ENCODE measurements at regions not wholly inside any gene's neighbourhood (a gene's known extent, or its start where the extent isn't known, plus 50 kb on each side); places are given as distances from the start of the nearest gene placed in this dataset.

DNA sequence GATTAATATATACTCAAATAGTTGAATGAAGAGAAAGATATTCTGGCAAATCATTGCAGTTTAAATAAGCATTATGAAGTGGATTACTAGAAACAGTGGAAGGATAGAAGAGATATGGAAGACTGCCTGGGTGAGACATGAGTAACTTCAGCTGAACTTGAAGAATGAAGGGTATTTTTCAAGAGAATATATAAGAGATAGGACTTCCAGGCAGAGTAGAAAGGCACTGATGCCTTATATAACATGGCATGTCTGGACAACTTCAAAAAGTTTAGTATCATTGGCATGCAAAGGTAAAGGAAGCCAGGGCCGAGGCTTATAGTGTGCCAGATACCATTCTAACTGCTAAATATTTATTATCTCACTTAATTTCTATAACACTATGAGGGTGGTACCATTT lies 126.5 kb upstream of the SLC7A14 start:
- Histone ChIP-seq H3K27ac (ENCODE audit: low read length in 2 of 2) (no peak overlapping the region), H3K79me2 (ENCODE audit: control insufficient read depth, insufficient read depth, low read length) (no peaks in the 10 kb centered on the region), H3K9me3 (ENCODE audit: control extremely low read depth in 1 of 3, control insufficient read depth in 2 of 3, insufficient read depth in 1 of 3, low read length in 2 of 3) (peaks cover 0 to 4% (median 0%) of the 10 kb centered on the region in 3 donors), H3K36me3 (replicated peaks in 1 of 2; ENCODE audit: control extremely low read depth in 1 of 2, control insufficient read depth in 1 of 2, extremely low read depth in 1 of 2, insufficient read depth in 2 of 2, low read length in 1 of 2) (no peaks in the 10 kb centered on the region), H3K4me2 (replicated peaks; ENCODE audit: low read depth, low read length, poor library complexity, severe bottlenecking) (no peak overlapping the region), H3K4me3 (ENCODE audit: control extremely low read depth in 1 of 5, extremely low read depth in 1 of 5, insufficient read depth in 1 of 5, low read depth in 2 of 5, low read length in 4 of 5) (no peak overlapping the region), H3K27me3 (replicated peaks in 1 of 4; ENCODE audit: control extremely low read depth in 1 of 4, control insufficient read depth in 3 of 4, insufficient read depth in 4 of 4, low read length in 3 of 4) (peaks cover 0 to 8% (median 2%) of the 10 kb centered on the region in 4 experiments), H4K20me1 (ENCODE audit: control insufficient read depth, insufficient read depth, low read length, poor library complexity, severe bottlenecking) (no peaks in the 10 kb centered on the region), H2AFZ (ENCODE audit: insufficient read depth, low read depth, low read length, poor library complexity, severe bottlenecking) (no peak overlapping the region), H3K4me1 (ENCODE audit: control insufficient read depth in 2 of 2, insufficient read depth in 2 of 2, low read length in 2 of 2) (no peaks in the 10 kb centered on the region), H3K9ac (ENCODE audit: low read length) (no peak overlapping the region)
- Mint-ChIP-seq H3K4me1 (no peaks in the 10 kb centered on the region), H3K27ac (no peak overlapping the region), H3K9me3 (ENCODE audit: insufficient read depth) (peaks cover 7% of the 10 kb centered on the region), H3K27me3 (peaks cover 46% of the 10 kb centered on the region), H3K4me3 (no peak overlapping the region)
- WGBS (ENCODE audit: insufficient coverage), result no CpG with 5 or more reads among the region's 1 CpG
- intact Hi-C loops (cut with micrococcal nuclease), result no loop called here
- POLR2A ChIA-PET, result no interaction called here
- CTCF ChIA-PET, result no interaction called here
- no peak for DNase-seq
- TF ChIP-seq, protein P1, sequence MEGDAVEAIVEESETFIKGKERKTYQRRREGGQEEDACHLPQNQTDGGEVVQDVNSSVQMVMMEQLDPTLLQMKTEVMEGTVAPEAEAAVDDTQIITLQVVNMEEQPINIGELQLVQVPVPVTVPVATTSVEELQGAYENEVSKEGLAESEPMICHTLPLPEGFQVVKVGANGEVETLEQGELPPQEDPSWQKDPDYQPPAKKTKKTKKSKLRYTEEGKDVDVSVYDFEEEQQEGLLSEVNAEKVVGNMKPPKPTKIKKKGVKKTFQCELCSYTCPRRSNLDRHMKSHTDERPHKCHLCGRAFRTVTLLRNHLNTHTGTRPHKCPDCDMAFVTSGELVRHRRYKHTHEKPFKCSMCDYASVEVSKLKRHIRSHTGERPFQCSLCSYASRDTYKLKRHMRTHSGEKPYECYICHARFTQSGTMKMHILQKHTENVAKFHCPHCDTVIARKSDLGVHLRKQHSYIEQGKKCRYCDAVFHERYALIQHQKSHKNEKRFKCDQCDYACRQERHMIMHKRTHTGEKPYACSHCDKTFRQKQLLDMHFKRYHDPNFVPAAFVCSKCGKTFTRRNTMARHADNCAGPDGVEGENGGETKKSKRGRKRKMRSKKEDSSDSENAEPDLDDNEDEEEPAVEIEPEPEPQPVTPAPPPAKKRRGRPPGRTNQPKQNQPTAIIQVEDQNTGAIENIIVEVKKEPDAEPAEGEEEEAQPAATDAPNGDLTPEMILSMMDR (IDR thresholded peaks at IDR 0.05), result no peak
- TF ChIP-seq EZH2 (IDR thresholded peaks at IDR 0.05; ENCODE audit: borderline replicate concordance, insufficient read depth, low read depth, low read length, poor library complexity, severe bottlenecking), result no peak
- no peak for ATAC-seq (ENCODE audit: low read depth)

- ChIA-PET POLR2A (no interaction called here), CTCF (no interaction called here)
- Histone ChIP-seq H3K27ac (ENCODE audit: low read length in 2 of 2) (no peak overlapping the region), H3K9ac (ENCODE audit: low read length) (no peak overlapping the region), H3K4me1 (ENCODE audit: control insufficient read depth in 2 of 2, insufficient read depth in 2 of 2, low read length in 2 of 2) (no peaks in the 10 kb centered on the region), H3K4me2 (replicated peaks; ENCODE audit: low read depth, low read length, poor library complexity, severe bottlenecking) (no peak overlapping the region), H3K4me3 (ENCODE audit: control extremely low read depth in 1 of 5, extremely low read depth in 1 of 5, insufficient read depth in 1 of 5, low read depth in 2 of 5, low read length in 4 of 5) (no peak overlapping the region), H2AFZ (ENCODE audit: insufficient read depth, low read depth, low read length, poor library complexity, severe bottlenecking) (no peak overlapping the region), H4K20me1 (ENCODE audit: control insufficient read depth, insufficient read depth, low read length, poor library complexity, severe bottlenecking) (no peaks in the 10 kb centered on the region), H3K36me3 (replicated peaks in 1 of 2; ENCODE audit: control extremely low read depth in 1 of 2, control insufficient read depth in 1 of 2, extremely low read depth in 1 of 2, insufficient read depth in 2 of 2, low read length in 1 of 2) (no peaks in the 10 kb centered on the region), H3K9me3 (ENCODE audit: control extremely low read depth in 1 of 3, control insufficient read depth in 2 of 3, insufficient read depth in 1 of 3, low read length in 2 of 3) (peaks cover 0 to 4% (median 0%) of the 10 kb centered on the region in 3 donors), H3K79me2 (ENCODE audit: control insufficient read depth, insufficient read depth, low read length) (no peaks in the 10 kb centered on the region), H3K27me3 (replicated peaks in 1 of 4; ENCODE audit: control extremely low read depth in 1 of 4, control insufficient read depth in 3 of 4, insufficient read depth in 4 of 4, low read length in 3 of 4) (peaks cover 0 to 6% (median 2%) of the 10 kb centered on the region in 4 experiments)
- ATAC-seq (ENCODE audit: low read depth) (no peak), DNase-seq (no peak)
- Mint-ChIP-seq H3K4me1 (no peaks in the 10 kb centered on the region), H3K9me3 (ENCODE audit: insufficient read depth) (peaks cover 4% of the 10 kb centered on the region), H3K4me3 (no peak overlapping the region), H3K27ac (no peak overlapping the region), H3K27me3 (peaks cover 41% of the 10 kb centered on the region)
- no peak for TF ChIP-seq EZH2 (IDR thresholded peaks at IDR 0.05; ENCODE audit: borderline replicate concordance, insufficient read depth, low read depth, low read length, poor library complexity, severe bottlenecking)
- TF ChIP-seq, protein P1 (IDR thresholded peaks at IDR 0.05), result no peak
- intact Hi-C loops (cut with micrococcal nuclease), result no loop called here
Measured at GRCh38 chr3:170711786-170712185, 125.9 kb upstream of the SLC7A14 start.
